Calu3 (cell line): ENCODE measurements at regions not wholly inside any gene's neighbourhood (a gene's known extent, or its start where the extent isn't known, plus 50 kb on each side); places are given as distances from the start of the nearest gene placed in this dataset.
A peak's percentile ranks its signal among the peaks of the same experiment; 100 is the strongest.

Source experiments
- BruUV-seq: library from RNA; stranded (reverse); fragments of 400-500 nt; replicated peaks from 2 replicates; lab custom pipeline; 2021; lab: Mats Ljungman, UMichigan
- CTCF ChIA-PET: fragments of 300-600 bp; sonication (Branson Sonifier 250); formaldehyde crosslinking; loops from one replicate; lab custom pipeline; 2022; ENCODE audit warnings: antibody characterized with exemption; lab: Charles Lee
- DNase-seq: peaks from one replicate; pipeline ENCODE4 v3.0.0; 2022
- H3K27ac Mint-ChIP-seq: one replicate; pipeline ENCODE4 v1.8.0; 2022; ENCODE audit warnings: mixed read lengths; ENCODE audit not compliant: unreplicated experiment
- H3K27me3 Mint-ChIP-seq: one replicate; pipeline ENCODE4 v1.8.0; 2022; ENCODE audit warnings: mixed read lengths; ENCODE audit not compliant: unreplicated experiment
- H3K36me3 Mint-ChIP-seq: one replicate; pipeline ENCODE4 v1.8.0; 2022; ENCODE audit warnings: mild to moderate bottlenecking, moderate library complexity, mixed read lengths; ENCODE audit not compliant: insufficient read depth, unreplicated experiment
- H3K4me1 Mint-ChIP-seq: one replicate; pipeline ENCODE4 v1.8.0; 2022; ENCODE audit warnings: mild to moderate bottlenecking, low read depth, mixed read lengths; ENCODE audit not compliant: unreplicated experiment
- H3K4me3 Mint-ChIP-seq: one replicate; pipeline ENCODE4 v1.8.0; 2022; ENCODE audit warnings: mild to moderate bottlenecking, low read depth, moderate library complexity, mixed read lengths; ENCODE audit not compliant: unreplicated experiment
- H3K9me3 Mint-ChIP-seq: one replicate; pipeline ENCODE4 v1.8.0; 2022; ENCODE audit warnings: low read depth, mixed read lengths; ENCODE audit not compliant: unreplicated experiment
- CTCF ChIP-seq: fragments of 200-600 bp; IDR thresholded peaks from one replicate; pipeline ENCODE4 v1.8.0; 2022; ENCODE audit warnings: antibody characterized with exemption; ENCODE audit not compliant: unreplicated experiment
- intact Hi-C: fragments of 100-400 bp; cut with micrococcal nuclease; formaldehyde crosslinking; loops from one replicate; pipeline ENCODE4 v1.10.0; 2022; ENCODE audit not compliant: unreplicated experiment

DNA sequence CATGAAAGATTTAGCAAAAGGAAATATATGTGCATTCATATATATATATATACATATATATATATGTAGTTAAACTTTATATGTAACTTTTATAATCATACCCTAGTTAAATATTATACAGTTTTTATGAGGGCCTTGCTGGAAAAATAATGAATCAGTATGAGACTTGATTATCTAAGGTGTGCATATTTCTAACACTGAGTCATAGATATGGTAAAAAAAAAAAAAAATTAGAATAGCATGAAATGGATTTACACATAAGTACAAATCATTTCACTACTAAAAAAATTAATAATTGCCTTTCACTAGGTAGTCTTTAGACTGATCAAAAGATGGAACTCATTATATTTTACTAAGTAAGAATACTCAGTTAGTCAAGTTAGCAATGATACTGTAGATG is 51.3 kb upstream of the DST start:
- BruUV-seq, result no TSS peak
- Mint-ChIP-seq H3K27me3 (no peaks in the 10 kb centered on the region), H3K9me3 (peaks cover 5% of the 10 kb centered on the region), H3K36me3 (peaks cover 56% of the 10 kb centered on the region), H3K4me3 (no peak overlapping the region), H3K4me1 (peaks cover 57% of the 10 kb centered on the region), H3K27ac (peak overlapping the region; percentile 17)
- CTCF ChIA-PET, result interaction anchor here (0.6 to 1.4 kb wide), 4 partner anchors 10 to 182 kb away, joined by 3 to 5 read pairs (median 4); no protein-coding TSS in a partner anchor
- intact Hi-C loops, result no loop called here
- DNase-seq, result no peak
- TF ChIP-seq CTCF, result no peak

DNA sequence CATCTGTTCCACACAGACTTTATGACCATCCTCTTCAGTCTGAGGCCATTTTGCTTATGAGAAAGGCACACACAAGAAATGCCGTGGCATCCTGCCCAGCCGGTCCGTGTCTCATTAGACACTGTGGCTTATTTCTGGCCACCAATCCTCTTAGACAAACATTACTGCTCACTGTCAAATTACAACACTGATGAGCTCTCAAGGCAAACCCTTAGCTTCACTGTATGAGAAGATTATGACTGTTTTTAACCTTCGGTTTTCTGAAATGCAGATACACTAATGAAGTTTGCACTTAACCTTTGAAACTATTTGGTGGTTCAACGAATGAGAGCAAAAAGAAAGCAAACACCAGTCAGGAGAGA is 50.5 kb upstream of the DST start:
- Mint-ChIP-seq H3K27me3 (no peaks in the 10 kb centered on the region), H3K4me1 (peaks cover 65% of the 10 kb centered on the region), H3K9me3 (peaks cover 5% of the 10 kb centered on the region), H3K36me3 (peaks cover 62% of the 10 kb centered on the region), H3K27ac (peak overlapping the region; percentile 84), H3K4me3 (peak overlapping the region; percentile 71)
- intact Hi-C loops, result no loop called here
- CTCF ChIA-PET, result interaction anchor here (1.0 to 1.4 kb wide), 3 partner anchors 9 to 65 kb away, joined by 3 to 4 read pairs (median 4); no protein-coding TSS in a partner anchor
- DNase-seq, result peak; percentile 65
- TF ChIP-seq CTCF, result no peak
- no TSS peak for BruUV-seq

- Mint-ChIP-seq H3K27ac (peak overlapping the region; percentile 84), H3K36me3 (peaks cover 62% of the 10 kb centered on the region), H3K4me1 (peaks cover 60% of the 10 kb centered on the region), H3K27me3 (no peaks in the 10 kb centered on the region), H3K9me3 (peaks cover 5% of the 10 kb centered on the region), H3K4me3 (peak overlapping the region; percentile 71)
- CTCF ChIA-PET, result interaction anchor here (0.6 to 1.4 kb wide), 4 partner anchors 9 to 159 kb away, joined by 3 to 4 read pairs (median 3); no protein-coding TSS in a partner anchor
- TSS peak; percentile 49 for BruUV-seq
- TF ChIP-seq CTCF, result no peak
- no peak for DNase-seq
- intact Hi-C loops, result loop anchor here (1.0 kb wide), 1 partner anchor 40 kb away; no protein-coding TSS in a partner anchor
Measured at GRCh38 chr6:56692523-56693245, 50.0 kb upstream of the DST start.
